Calu3 (cell line): ENCODE measurements at regions not wholly inside any gene's neighbourhood (a gene's known extent, or its start where the extent isn't known, plus 50 kb on each side); places are given as distances from the start of the nearest gene placed in this dataset.

Experiments used
- BruUV-seq: library from RNA; stranded (reverse); fragments of 400-500 nt; replicated peaks from 2 replicates; lab custom pipeline; 2021; lab: Mats Ljungman, UMichigan
- CTCF ChIA-PET: fragments of 300-600 bp; sonication (Branson Sonifier 250); formaldehyde crosslinking; loops from one replicate; lab custom pipeline; 2022; ENCODE audit warnings: antibody characterized with exemption; lab: Charles Lee
- DNase-seq: peaks from one replicate; pipeline ENCODE4 v3.0.0; 2022
- H3K27ac Mint-ChIP-seq: one replicate; pipeline ENCODE4 v1.8.0; 2022; ENCODE audit warnings: mixed read lengths; ENCODE audit not compliant: unreplicated experiment
- H3K27me3 Mint-ChIP-seq: one replicate; pipeline ENCODE4 v1.8.0; 2022; ENCODE audit warnings: mixed read lengths; ENCODE audit not compliant: unreplicated experiment
- H3K36me3 Mint-ChIP-seq: one replicate; pipeline ENCODE4 v1.8.0; 2022; ENCODE audit warnings: mild to moderate bottlenecking, moderate library complexity, mixed read lengths; ENCODE audit not compliant: insufficient read depth, unreplicated experiment
- H3K4me1 Mint-ChIP-seq: one replicate; pipeline ENCODE4 v1.8.0; 2022; ENCODE audit warnings: mild to moderate bottlenecking, low read depth, mixed read lengths; ENCODE audit not compliant: unreplicated experiment
- H3K4me3 Mint-ChIP-seq: one replicate; pipeline ENCODE4 v1.8.0; 2022; ENCODE audit warnings: mild to moderate bottlenecking, low read depth, moderate library complexity, mixed read lengths; ENCODE audit not compliant: unreplicated experiment
- H3K9me3 Mint-ChIP-seq: one replicate; pipeline ENCODE4 v1.8.0; 2022; ENCODE audit warnings: low read depth, mixed read lengths; ENCODE audit not compliant: unreplicated experiment
- intact Hi-C: fragments of 100-400 bp; cut with micrococcal nuclease; formaldehyde crosslinking; loops from one replicate; pipeline ENCODE4 v1.10.0; 2022; ENCODE audit not compliant: unreplicated experiment
- TF ChIP-seq, protein P1 (sequence below): fragments of 200-600 bp; IDR thresholded peaks from one replicate; pipeline ENCODE4 v1.8.0; 2022; ENCODE audit warnings: antibody characterized with exemption; ENCODE audit not compliant: unreplicated experiment

- H3K27me3 Mint-ChIP-seq, result no peaks in the 10 kb centered on the region
These were observed 723.4 kb upstream of the MDGA2 start for GRCh38 chr14:48398675-48399282.

GRCh38 chr14:48391661-48392060 is 716.3 kb upstream of the MDGA2 start:
- no peaks in the 10 kb centered on the region for H3K4me1 Mint-ChIP-seq
- no peak for DNase-seq
- peaks cover 4% of the 10 kb centered on the region for H3K9me3 Mint-ChIP-seq
- BruUV-seq, result no TSS peak
- CTCF ChIA-PET, result no interaction called here
- H3K27me3 Mint-ChIP-seq, result no peaks in the 10 kb centered on the region
- intact Hi-C loops, result no loop called here
- TF ChIP-seq, protein P1, sequence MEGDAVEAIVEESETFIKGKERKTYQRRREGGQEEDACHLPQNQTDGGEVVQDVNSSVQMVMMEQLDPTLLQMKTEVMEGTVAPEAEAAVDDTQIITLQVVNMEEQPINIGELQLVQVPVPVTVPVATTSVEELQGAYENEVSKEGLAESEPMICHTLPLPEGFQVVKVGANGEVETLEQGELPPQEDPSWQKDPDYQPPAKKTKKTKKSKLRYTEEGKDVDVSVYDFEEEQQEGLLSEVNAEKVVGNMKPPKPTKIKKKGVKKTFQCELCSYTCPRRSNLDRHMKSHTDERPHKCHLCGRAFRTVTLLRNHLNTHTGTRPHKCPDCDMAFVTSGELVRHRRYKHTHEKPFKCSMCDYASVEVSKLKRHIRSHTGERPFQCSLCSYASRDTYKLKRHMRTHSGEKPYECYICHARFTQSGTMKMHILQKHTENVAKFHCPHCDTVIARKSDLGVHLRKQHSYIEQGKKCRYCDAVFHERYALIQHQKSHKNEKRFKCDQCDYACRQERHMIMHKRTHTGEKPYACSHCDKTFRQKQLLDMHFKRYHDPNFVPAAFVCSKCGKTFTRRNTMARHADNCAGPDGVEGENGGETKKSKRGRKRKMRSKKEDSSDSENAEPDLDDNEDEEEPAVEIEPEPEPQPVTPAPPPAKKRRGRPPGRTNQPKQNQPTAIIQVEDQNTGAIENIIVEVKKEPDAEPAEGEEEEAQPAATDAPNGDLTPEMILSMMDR, result no peak
- no peak overlapping the region for H3K4me3 Mint-ChIP-seq
- no peak overlapping the region for H3K27ac Mint-ChIP-seq
- no peaks in the 10 kb centered on the region for H3K36me3 Mint-ChIP-seq

More at GRCh38 chr14:48398675-48399282, 723.4 kb upstream of the MDGA2 start:
- intact Hi-C loops, result loop anchor here (1.0 to 5.0 kb wide), 2 partner anchors 481 to 774 kb away; no protein-coding TSS in a partner anchor
- Mint-ChIP-seq H3K4me3 (no peak overlapping the region), H3K9me3 (peaks cover 2% of the 10 kb centered on the region), H3K4me1 (no peaks in the 10 kb centered on the region), H3K36me3 (no peaks in the 10 kb centered on the region), H3K27ac (no peak overlapping the region)
- TF ChIP-seq, protein P1, result no peak
- CTCF ChIA-PET, result no interaction called here
- BruUV-seq, result no TSS peak
- peak; percentile 6 for DNase-seq

- no TSS peak for BruUV-seq
- no peak for DNase-seq
- H3K27ac Mint-ChIP-seq, result no peak overlapping the region
- no peaks in the 10 kb centered on the region for H3K36me3 Mint-ChIP-seq
- H3K4me1 Mint-ChIP-seq, result no peaks in the 10 kb centered on the region
- CTCF ChIA-PET, result no interaction called here
- TF ChIP-seq, protein P1, result no peak
- H3K9me3 Mint-ChIP-seq, result peaks cover 4% of the 10 kb centered on the region
- H3K27me3 Mint-ChIP-seq, result no peaks in the 10 kb centered on the region
- no peak overlapping the region for H3K4me3 Mint-ChIP-seq
- intact Hi-C loops, result no loop called here
These were observed 714.9 kb upstream of the MDGA2 start for GRCh38 chr14:48390346-48390745.

GRCh38 chr14:48384821-48385220 is 709.4 kb upstream of the MDGA2 start:
- DNase-seq, result no peak
- Mint-ChIP-seq H3K36me3 (no peaks in the 10 kb centered on the region), H3K4me3 (no peak overlapping the region), H3K9me3 (peaks cover 6% of the 10 kb centered on the region), H3K4me1 (no peaks in the 10 kb centered on the region), H3K27me3 (no peaks in the 10 kb centered on the region), H3K27ac (no peak overlapping the region)
- CTCF ChIA-PET, result interaction anchor here (0.9 kb wide), 1 partner anchor 8 kb away, joined by 3 read pairs; no protein-coding TSS in a partner anchor
- TF ChIP-seq, protein P1, result no peak
- intact Hi-C loops, result no loop called here
- no TSS peak for BruUV-seq
